Mesenchymal stem cell (in vitro differentiated cells and primary cell): ENCODE measurements at regions not wholly inside any gene's neighbourhood (a gene's known extent, or its start where the extent isn't known, plus 50 kb on each side); places are given as distances from the start of the nearest gene placed in this dataset.
A peak's percentile ranks its signal among the peaks of the same experiment; 100 is the strongest.
"Not testable (repeated sequence)": the region's sequence is repeated elsewhere in the genome, so short reads cannot be mapped to it uniquely, and the experiment has no call there.

Source experiments
- DNase-seq: peaks from one replicate; pipeline ENCODE4 v3.0.0-alpha.2; 2013
- H2AFZ ChIP-seq: one replicate; pipeline ENCODE4 v1.6.1; 2013; ENCODE audit warnings: low read depth, mild to moderate bottlenecking, control low read depth, inconsistent platforms, low read length, moderate library complexity
- H2AK5ac ChIP-seq: 2 replicates; pipeline ENCODE4 v1.6.1; 2013; ENCODE audit warnings: low read length, moderate library complexity, mild to moderate bottlenecking, inconsistent platforms; ENCODE audit not compliant: severe bottlenecking
- H2BK120ac ChIP-seq: one replicate; pipeline ENCODE4 v1.6.1; 2013; ENCODE audit warnings: low read depth, mild to moderate bottlenecking, inconsistent platforms, low read length, moderate library complexity
- H2BK12ac ChIP-seq, 2 experiments: one replicate each; pipeline ENCODE4 v1.6.1; 2013; ENCODE audit warnings: inconsistent platforms in 2 of 2, low read length in 2 of 2, mild to moderate bottlenecking in 2 of 2, moderate library complexity in 2 of 2, control low read depth in 1 of 2
- H2BK15ac ChIP-seq: one replicate; pipeline ENCODE4 v1.6.1; 2013; ENCODE audit warnings: mild to moderate bottlenecking, low read depth, inconsistent platforms; ENCODE audit not compliant: poor library complexity, severe bottlenecking
- H2BK5ac ChIP-seq: 2 replicates; pipeline ENCODE4 v1.6.1; 2013; ENCODE audit warnings: low read depth, mild to moderate bottlenecking, low read length, control low read depth, inconsistent platforms; ENCODE audit not compliant: poor library complexity, severe bottlenecking
- H3K14ac ChIP-seq, 2 experiments: one replicate each; pipeline ENCODE4 v1.6.1; 2013; ENCODE audit warnings: inconsistent platforms in 2 of 2, low read length in 2 of 2, control low read depth in 1 of 2, mild to moderate bottlenecking in 1 of 2, moderate library complexity in 1 of 2
- H3K18ac ChIP-seq, 2 experiments: one replicate each; pipeline ENCODE4 v1.6.1; 2013; ENCODE audit warnings: inconsistent platforms in 2 of 2, low read length in 2 of 2, control low read depth in 1 of 2, low read depth in 1 of 2, mild to moderate bottlenecking in 1 of 2
- H3K23ac ChIP-seq, 2 experiments: one replicate each; pipeline ENCODE4 v1.6.1; 2013; ENCODE audit warnings: inconsistent platforms in 2 of 2, low read length in 2 of 2, mild to moderate bottlenecking in 2 of 2, moderate library complexity in 2 of 2, control low read depth in 1 of 2
- H3K27ac ChIP-seq: 2 replicates; pipeline ENCODE4 v1.5.1; 2013; ENCODE audit warnings: mild to moderate bottlenecking, moderate library complexity, low read length, control low read depth, inconsistent platforms; ENCODE audit not compliant: poor library complexity, severe bottlenecking
- H3K27me3 ChIP-seq, 2 experiments: 2 replicates each; pipeline versions ENCODE4 v1.6.1 to v1.7.0; 2013; ENCODE audit warnings: low read length in 2 of 2, mild to moderate bottlenecking in 2 of 2, moderate library complexity in 2 of 2, control low read depth in 1 of 2, inconsistent platforms in 1 of 2; ENCODE audit not compliant: control insufficient read depth in 1 of 2, insufficient read depth in 1 of 2
- H3K36me3 ChIP-seq, 2 experiments: 2 replicates each; pipeline versions ENCODE4 v1.6.1 to v1.7.0; 2013; ENCODE audit warnings: low read length in 2 of 2, control low read depth in 1 of 2, inconsistent platforms in 1 of 2, low read depth in 1 of 2, mild to moderate bottlenecking in 1 of 2; ENCODE audit not compliant: insufficient read depth in 2 of 2, control insufficient read depth in 1 of 2
- H3K4ac ChIP-seq, 2 experiments: one replicate each; pipeline ENCODE4 v1.6.1; 2013; ENCODE audit warnings: inconsistent platforms in 2 of 2, low read length in 2 of 2, mild to moderate bottlenecking in 2 of 2, moderate library complexity in 2 of 2, control low read depth in 1 of 2, low read depth in 1 of 2
- H3K4me1 ChIP-seq: 2 replicates; pipeline ENCODE4 v1.6.1; 2013; ENCODE audit warnings: low read depth, low read length, control low read depth; ENCODE audit not compliant: control insufficient read depth, insufficient read depth
- H3K4me2 ChIP-seq: 2 replicates; pipeline ENCODE4 v1.6.1; 2013; ENCODE audit warnings: low read length, mild to moderate bottlenecking, inconsistent platforms; ENCODE audit not compliant: poor library complexity, severe bottlenecking
- H3K4me3 ChIP-seq, 2 experiments: 2 replicates each; pipeline versions ENCODE4 v1.5.1 to v1.7.0; 2013; ENCODE audit warnings: low read length in 2 of 2, mild to moderate bottlenecking in 2 of 2, control low read depth in 1 of 2, low read depth in 1 of 2; ENCODE audit not compliant: insufficient read depth in 1 of 2
- H3K79me1 ChIP-seq: replicated peaks from 2 replicates; pipeline ENCODE4 v1.6.1; 2013; ENCODE audit warnings: mild to moderate bottlenecking, control low read depth, low read length, inconsistent platforms; ENCODE audit not compliant: poor library complexity, severe bottlenecking
- H3K9ac ChIP-seq: 2 replicates; pipeline ENCODE4 v1.7.0; 2013; ENCODE audit warnings: mild to moderate bottlenecking, low read length, moderate library complexity
- H3K9me3 ChIP-seq: 2 replicates; pipeline ENCODE4 v1.7.0; 2013; ENCODE audit warnings: mild to moderate bottlenecking, low read length; ENCODE audit not compliant: control insufficient read depth
- H4K8ac ChIP-seq: one replicate; pipeline ENCODE4 v1.6.1; 2013; ENCODE audit warnings: inconsistent platforms, mild to moderate bottlenecking, low read length, moderate library complexity
- H4K91ac ChIP-seq: one replicate; pipeline ENCODE4 v1.6.1; 2013; ENCODE audit warnings: mild to moderate bottlenecking, low read length, inconsistent platforms
- WGBS: methylation state at CpG from one replicate; pipeline ENCODE4 v1.1.7; 2013; ENCODE audit warnings: mixed read lengths; 5-methylcytosine and 5-hydroxymethylcytosine counted together

DNA sequence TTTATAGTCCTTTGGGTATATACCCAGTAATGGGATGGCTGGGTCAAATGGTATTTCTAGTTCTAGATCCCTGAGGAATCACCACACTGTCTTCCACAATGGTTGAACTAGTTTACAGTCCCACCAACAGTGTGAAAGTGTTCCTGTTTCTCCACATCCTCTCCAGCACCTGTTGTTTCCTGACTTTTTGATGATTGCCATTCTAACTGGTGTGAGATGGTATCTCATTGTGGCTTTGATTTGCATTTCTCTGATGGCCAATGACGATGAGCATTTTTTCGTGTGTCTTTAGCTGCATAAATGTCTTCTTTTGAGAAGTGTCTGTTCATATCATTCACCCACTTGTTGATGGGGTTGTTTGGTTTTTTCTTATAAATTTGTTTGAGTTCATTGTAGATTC lies 612.5 kb upstream of the SGCD start:
- H2BK12ac ChIP-seq, H3K27me3 ChIP-seq, H3K27ac ChIP-seq, H2AK5ac ChIP-seq, H3K79me1 ChIP-seq, H3K9me3 ChIP-seq, H3K4me3 ChIP-seq, H4K91ac ChIP-seq, H3K36me3 ChIP-seq, H2BK15ac ChIP-seq, H2AFZ ChIP-seq, H2BK5ac ChIP-seq, H3K23ac ChIP-seq, H3K4ac ChIP-seq, H4K8ac ChIP-seq, H2BK120ac ChIP-seq, H3K14ac ChIP-seq, H3K4me1 ChIP-seq, H3K9ac ChIP-seq, H3K4me2 ChIP-seq, H3K18ac ChIP-seq, DNase-seq: not testable (repeated sequence)
- WGBS, result 28% methylated on average over 2 of the region's 2 CpGs

DNA sequence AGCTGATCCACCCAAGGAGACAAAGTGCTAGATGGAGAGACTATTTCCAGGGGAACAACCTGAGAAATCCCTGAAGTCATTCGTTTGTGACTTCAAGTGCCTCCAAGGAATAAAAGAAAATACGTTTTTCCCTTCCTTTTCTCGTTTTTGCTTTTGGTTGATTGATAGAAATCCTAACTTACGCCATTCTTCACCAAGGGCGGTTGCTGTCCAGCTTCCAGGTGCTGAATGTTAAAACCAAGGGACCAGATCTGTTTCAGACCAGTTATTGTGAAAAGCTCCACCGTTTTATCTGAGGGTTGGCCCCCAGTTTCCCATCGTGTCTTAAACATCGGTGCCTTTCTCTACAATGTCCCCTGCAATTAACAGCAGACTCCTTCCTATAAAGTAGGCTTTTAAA lies 600.7 kb upstream of the SGCD start:
- no peak overlapping the region for H4K8ac ChIP-seq
- no peak overlapping the region for H3K23ac ChIP-seq
- H2AFZ ChIP-seq, result no peak overlapping the region
- no peak overlapping the region for H3K4ac ChIP-seq
- H3K4me3 ChIP-seq, result no peak overlapping the region
- no peak overlapping the region for H2BK15ac ChIP-seq
- H3K27me3 ChIP-seq, result peaks cover 42 to 46% of the 10 kb centered on the region in 2 experiments
- H4K91ac ChIP-seq, result no peak overlapping the region
- no peak overlapping the region for H3K27ac ChIP-seq
- H3K79me1 ChIP-seq, result no peaks in the 10 kb centered on the region
- H3K14ac ChIP-seq, result no peak overlapping the region
- H2BK120ac ChIP-seq, result no peak overlapping the region
- 19% methylated on average over 8 of the region's 8 CpGs for WGBS
- no peak overlapping the region for H3K18ac ChIP-seq
- H3K4me2 ChIP-seq, result no peak overlapping the region
- no peak overlapping the region for H2AK5ac ChIP-seq
- H3K4me1 ChIP-seq, result peaks cover 20% of the 10 kb centered on the region
- H3K9me3 ChIP-seq, result no peaks in the 10 kb centered on the region
- no peak overlapping the region for H3K9ac ChIP-seq
- DNase-seq, result peak; percentile 1
- H2BK12ac ChIP-seq, result no peak overlapping the region
- no peaks in the 10 kb centered on the region for H3K36me3 ChIP-seq
- no peak overlapping the region for H2BK5ac ChIP-seq

DNA sequence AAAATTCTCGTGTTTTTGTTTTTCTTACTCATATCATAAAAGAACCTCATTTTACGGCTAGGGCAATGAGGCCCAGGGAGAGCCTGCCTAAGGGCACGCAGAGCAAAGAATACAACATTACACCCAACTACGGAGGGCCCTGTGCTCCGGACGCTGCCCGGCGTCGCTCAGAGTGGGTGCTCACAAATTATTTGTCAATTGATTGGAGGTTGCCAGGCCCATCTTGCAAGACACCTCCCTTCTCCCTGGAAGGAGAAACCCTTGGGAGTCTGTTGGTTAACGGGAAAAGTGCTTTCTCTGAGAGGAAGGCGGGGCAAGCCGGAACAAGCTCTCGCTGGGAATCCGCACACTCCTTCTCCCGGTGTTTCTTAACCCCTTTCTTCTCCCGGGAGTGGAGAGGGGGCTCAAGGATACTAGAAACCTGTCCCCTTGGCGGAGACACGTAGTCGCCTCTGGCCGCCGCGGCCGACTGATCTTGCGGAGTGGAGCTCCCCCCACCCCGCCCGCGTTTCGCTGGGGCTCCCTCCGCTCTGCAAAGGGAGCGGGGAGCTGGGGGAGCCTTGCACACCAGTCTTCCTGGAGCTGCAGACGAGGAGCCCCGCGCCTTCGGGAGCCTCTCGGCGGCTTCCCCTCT lies 599.3 kb upstream of the SGCD start:
- Histone ChIP-seq H3K27ac (no peak overlapping the region), H3K9ac (no peak overlapping the region), H3K27me3 (peaks cover 48 to 55% of the 10 kb centered on the region in 2 experiments), H3K9me3 (no peaks in the 10 kb centered on the region), H4K91ac (no peak overlapping the region), H2AK5ac (no peak overlapping the region), H2BK5ac (no peak overlapping the region), H2BK12ac (no peak overlapping the region), H4K8ac (no peak overlapping the region), H3K23ac (no peak overlapping the region), H2AFZ (no peak overlapping the region), H2BK15ac (no peak overlapping the region), H3K4me3 (peak overlapping the region; percentile 45 to 57), H3K18ac (no peak overlapping the region), H3K4me2 (peak overlapping the region; percentile 89), H3K79me1 (no peaks in the 10 kb centered on the region), H3K4ac (no peak overlapping the region), H3K4me1 (peaks cover 20% of the 10 kb centered on the region), H3K14ac (no peak overlapping the region), H3K36me3 (no peaks in the 10 kb centered on the region), H2BK120ac (no peak overlapping the region)
- no peak for DNase-seq
- WGBS, result 8% methylated on average over 25 of the region's 36 CpGs

DNA sequence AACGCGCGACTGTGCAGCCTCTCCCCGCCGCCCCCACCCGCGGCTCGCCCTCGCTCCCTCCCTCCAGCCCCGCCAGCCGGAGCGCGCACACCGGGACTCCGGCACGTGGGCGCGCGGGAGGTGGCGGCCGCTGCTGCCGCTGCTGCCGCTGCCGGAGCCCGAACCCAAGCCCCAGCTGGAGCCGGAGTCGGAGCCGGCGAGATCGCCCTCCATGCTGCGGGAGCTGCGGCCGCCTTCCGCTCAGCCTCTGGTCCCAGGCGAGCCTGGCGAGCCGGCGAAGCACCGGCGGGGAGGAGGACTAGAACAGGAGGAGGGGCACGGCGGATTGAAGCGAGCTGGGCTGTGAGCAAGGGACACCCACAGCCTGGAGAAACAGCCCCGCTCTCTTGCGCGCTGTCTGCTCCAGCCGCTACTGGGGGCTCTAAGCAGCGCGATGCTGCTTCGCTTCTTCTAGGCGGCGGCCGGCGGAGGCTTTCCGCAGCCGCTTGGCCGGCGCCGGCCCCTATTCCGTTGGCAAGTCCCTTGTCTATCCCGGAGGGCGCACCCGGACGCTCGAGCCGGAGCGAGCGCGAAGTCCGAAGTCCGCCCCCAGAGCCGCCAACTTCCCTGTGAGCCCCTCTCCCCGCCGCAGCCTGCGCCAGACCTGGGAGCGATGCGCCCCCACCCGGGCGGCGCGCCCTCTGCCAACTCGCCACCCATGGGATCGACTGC lies 598.7 kb upstream of the SGCD start:
- Histone ChIP-seq H3K27ac (no peak overlapping the region), H4K91ac (no peak overlapping the region), H3K14ac (no peak overlapping the region), H3K4me1 (peaks cover 20% of the 10 kb centered on the region), H4K8ac (no peak overlapping the region), H3K79me1 (no peaks in the 10 kb centered on the region), H3K4me3 (peak overlapping the region; percentile 45 to 57), H2AK5ac (no peak overlapping the region), H2BK5ac (no peak overlapping the region), H2BK120ac (no peak overlapping the region), H3K4me2 (peak overlapping the region; percentile 89), H3K4ac (no peak overlapping the region), H3K23ac (no peak overlapping the region), H3K36me3 (no peaks in the 10 kb centered on the region), H3K18ac (no peak overlapping the region), H3K9ac (no peak overlapping the region), H2BK15ac (no peak overlapping the region), H2AFZ (no peak overlapping the region), H3K27me3 (peaks cover 51 to 59% of the 10 kb centered on the region in 2 experiments), H3K9me3 (no peaks in the 10 kb centered on the region), H2BK12ac (no peak overlapping the region)
- DNase-seq, result peak; percentile 11
- under 1% methylated on average over 66 of the region's 83 CpGs for WGBS
